Naive thymus-derived CD4-positive, alpha-beta T cell (primary cell): ENCODE measurements at regions not wholly inside any gene's neighbourhood (a gene's known extent, or its start where the extent isn't known, plus 50 kb on each side); places are given as distances from the start of the nearest gene placed in this dataset.

Experiments
- ATAC-seq: fragments of 150-1000 bp; cut with Tn5 transposase; 2 replicates; pipeline ENCODE4 v1.10.0; 2021; ENCODE audit warnings: mild to moderate bottlenecking, moderate library complexity
- CTCF ChIA-PET: fragments of 350-600 bp; sonication (Branson Sonifier 250); formaldehyde crosslinking; loops from one replicate; lab custom pipeline; 2021; ENCODE audit warnings: antibody characterized with exemption; lab: Charles Lee
- POLR2A ChIA-PET: fragments of 350-600 bp; sonication (Branson Sonifier 250); formaldehyde crosslinking; loops from one replicate; lab custom pipeline; 2021; ENCODE audit warnings: antibody characterized with exemption, inconsistent platforms; lab: Charles Lee
- DNase-seq, 9 donors: peaks; one replicate each; pipeline versions ENCODE4 v3.0.0 to v3.0.0-alpha.2; 2020 to 2022; ENCODE audit warnings: mixed read lengths in 1 of 9
- H3K27ac ChIP-seq: one replicate; pipeline ENCODE4 v1.7.0; 2013; ENCODE audit warnings: mild to moderate bottlenecking, low read depth, low read length, moderate library complexity
- H3K27me3 ChIP-seq, 2 donors: one replicate each; pipeline ENCODE4 v1.7.0; 2013; ENCODE audit warnings: low read length in 2 of 2, mild to moderate bottlenecking in 2 of 2, moderate library complexity in 2 of 2; ENCODE audit not compliant: control insufficient read depth in 2 of 2, insufficient read depth in 2 of 2
- H3K36me3 ChIP-seq, 3 experiments: 1 replicate in 2 of 3; 2 replicates in 1 of 3; pipeline ENCODE4 v1.7.0; 2013; ENCODE audit warnings: low read length in 3 of 3, mild to moderate bottlenecking in 3 of 3, moderate library complexity in 1 of 3; ENCODE audit not compliant: insufficient read depth in 3 of 3, control insufficient read depth in 2 of 3
- H3K4me1 ChIP-seq, 2 donors: one replicate each; pipeline ENCODE4 v1.7.0; 2013; ENCODE audit warnings: low read length in 2 of 2, mild to moderate bottlenecking in 2 of 2, moderate library complexity in 1 of 2; ENCODE audit not compliant: control insufficient read depth in 2 of 2, insufficient read depth in 2 of 2
- H3K4me3 ChIP-seq: 2 replicates; pipeline ENCODE4 v1.7.0; 2013; ENCODE audit warnings: mild to moderate bottlenecking, low read length
- H3K9me3 ChIP-seq, 3 experiments: 1 replicate in 2 of 3; 2 replicates in 1 of 3; pipeline ENCODE4 v1.7.0; 2013; ENCODE audit warnings: low read length in 3 of 3; ENCODE audit not compliant: control insufficient read depth in 2 of 3
- H3K27ac Mint-ChIP-seq, 9 donors: one replicate each; pipeline ENCODE4 v1.8.0; 2020 to 2022; ENCODE audit warnings: mixed read lengths in 9 of 9, mild to moderate bottlenecking in 8 of 9, moderate library complexity in 5 of 9, inconsistent platforms in 2 of 9
- H3K27me3 Mint-ChIP-seq, 5 donors: one replicate each; pipeline ENCODE4 v1.8.0; 2021 to 2022; ENCODE audit warnings: mixed read lengths in 5 of 5, mild to moderate bottlenecking in 1 of 5
- H3K36me3 Mint-ChIP-seq, 5 donors: one replicate each; pipeline ENCODE4 v1.8.0; 2020 to 2022; ENCODE audit warnings: mixed read lengths in 5 of 5, mild to moderate bottlenecking in 3 of 5, inconsistent platforms in 1 of 5
- H3K4me1 Mint-ChIP-seq, 7 donors: one replicate each; pipeline ENCODE4 v1.8.0; 2020 to 2022; ENCODE audit warnings: mixed read lengths in 7 of 7, mild to moderate bottlenecking in 3 of 7, inconsistent platforms in 1 of 7
- H3K4me3 Mint-ChIP-seq, 10 donors: one replicate each; pipeline ENCODE4 v1.8.0; 2020 to 2022; ENCODE audit warnings: mild to moderate bottlenecking in 10 of 10, mixed read lengths in 10 of 10, moderate library complexity in 6 of 10, inconsistent platforms in 2 of 10
- H3K9me3 Mint-ChIP-seq, 11 donors: one replicate each; pipeline ENCODE4 v1.8.0; 2020 to 2022; ENCODE audit warnings: mixed read lengths in 11 of 11, mild to moderate bottlenecking in 4 of 11, inconsistent platforms in 1 of 11, moderate library complexity in 1 of 11
- intact Hi-C, 2 donors: fragments of 100-400 bp; cut with micrococcal nuclease; formaldehyde crosslinking; loops; one replicate each; pipeline ENCODE4 v1.15.1; 2023

DNA sequence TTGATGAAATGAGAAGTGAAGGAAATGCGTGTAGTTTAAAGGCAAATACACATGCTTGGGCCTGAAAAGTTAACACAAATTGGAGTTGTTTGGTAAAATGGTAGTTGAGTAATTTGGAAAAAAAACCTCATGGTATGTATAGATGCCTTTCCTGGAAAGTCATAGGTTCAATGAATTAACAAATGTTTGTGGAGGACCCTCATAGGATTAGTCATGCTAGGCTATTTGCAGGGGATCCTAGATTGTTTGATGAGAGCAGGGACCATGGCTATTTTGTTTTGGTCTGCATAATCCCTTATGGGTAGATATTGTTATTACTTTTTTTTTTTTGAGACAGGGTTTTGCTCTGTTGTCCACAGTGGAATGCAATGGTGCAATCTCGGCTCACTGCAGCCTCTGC is 93.5 kb upstream of the NR3C1 start:
- no peak for DNase-seq
- no peak for ATAC-seq
- Histone ChIP-seq H3K9me3 (no peaks in the 10 kb centered on the region), H3K4me3 (no peak overlapping the region), H3K27me3 (no peaks in the 10 kb centered on the region), H3K27ac (no peak overlapping the region), H3K4me1 (no peaks in the 10 kb centered on the region), H3K36me3 (no peaks in the 10 kb centered on the region)
- intact Hi-C loops, result no loop called here
- Mint-ChIP-seq H3K36me3 (no peaks in the 10 kb centered on the region), H3K27ac (no peak overlapping the region), H3K4me1 (peaks cover 0 to 3% (median 0%) of the 10 kb centered on the region in 7 donors), H3K4me3 (no peak overlapping the region), H3K9me3 (peaks cover 0 to 2% (median 0%) of the 10 kb centered on the region in 11 donors), H3K27me3 (peaks cover 0 to 13% (median 6%) of the 10 kb centered on the region in 5 donors)
- POLR2A ChIA-PET, result no interaction called here
- CTCF ChIA-PET, result interaction anchor here (1.0 kb wide), 1 partner anchor 205 kb away, joined by 3 read pairs; no protein-coding TSS in a partner anchor

DNA sequence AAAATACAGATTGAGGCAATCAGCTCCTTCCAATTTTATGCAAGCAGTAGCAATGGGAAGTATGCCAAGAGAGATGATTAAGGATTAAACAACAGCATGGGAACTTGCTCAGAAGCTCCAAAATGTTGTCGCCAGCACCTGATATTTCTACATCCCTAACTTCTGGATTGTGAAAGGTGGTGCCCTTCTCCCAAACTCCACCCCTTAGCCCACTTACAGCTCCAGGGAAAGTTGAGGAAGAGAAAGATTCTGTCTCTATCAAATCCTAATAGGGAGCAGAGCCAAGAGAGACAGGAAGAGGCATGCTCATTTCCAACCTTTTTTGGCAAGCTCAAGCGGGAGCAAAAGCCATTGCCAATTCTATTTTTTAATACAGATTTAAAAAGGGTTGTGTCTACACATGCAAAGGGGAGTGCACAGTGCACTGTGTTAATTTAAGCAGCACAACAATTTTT is 92.4 kb upstream of the NR3C1 start:
- Histone ChIP-seq H3K4me3 (no peak overlapping the region), H3K4me1 (no peaks in the 10 kb centered on the region), H3K27me3 (no peaks in the 10 kb centered on the region), H3K36me3 (no peaks in the 10 kb centered on the region), H3K9me3 (no peaks in the 10 kb centered on the region), H3K27ac (no peak overlapping the region)
- DNase-seq, result no peak
- ATAC-seq, result no peak
- ChIA-PET CTCF (no interaction called here), POLR2A (no interaction called here)
- Mint-ChIP-seq H3K9me3 (peaks cover 0 to 3% (median 0%) of the 10 kb centered on the region in 11 donors), H3K4me1 (peaks cover 0 to 3% (median 0%) of the 10 kb centered on the region in 7 donors), H3K4me3 (no peak overlapping the region), H3K36me3 (peaks cover 0 to 3% (median 0%) of the 10 kb centered on the region in 5 donors), H3K27ac (no peak overlapping the region), H3K27me3 (peaks cover 0 to 13% (median 6%) of the 10 kb centered on the region in 5 donors)
- intact Hi-C loops, result no loop called here

DNA sequence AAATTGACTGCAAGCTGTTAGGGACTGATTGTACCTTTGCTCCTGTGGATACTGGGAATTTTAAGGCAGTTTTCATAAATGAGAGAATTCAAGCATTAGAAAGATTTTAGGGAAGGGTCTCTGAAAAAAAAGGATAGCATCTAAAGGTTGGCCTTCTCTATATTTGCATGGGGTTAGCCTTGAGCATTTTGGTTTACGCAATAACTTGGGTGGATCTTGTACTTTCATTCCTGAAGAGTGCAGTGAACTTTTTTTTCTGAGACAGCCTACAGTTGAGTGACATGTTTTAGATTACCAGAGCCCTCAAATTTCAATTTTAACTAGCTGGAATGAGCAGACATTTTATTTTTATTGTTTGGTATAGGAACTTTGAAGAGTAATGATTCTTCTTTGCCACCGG is 91.6 kb upstream of the NR3C1 start:
- DNase-seq, result no peak
- Mint-ChIP-seq H3K27ac (no peak overlapping the region), H3K36me3 (peaks cover 0 to 3% (median 0%) of the 10 kb centered on the region in 5 donors), H3K4me1 (peaks cover 0 to 3% (median 0%) of the 10 kb centered on the region in 7 donors), H3K27me3 (peaks cover 0 to 13% (median 6%) of the 10 kb centered on the region in 5 donors), H3K4me3 (no peak overlapping the region), H3K9me3 (peaks cover 0 to 8% (median 0%) of the 10 kb centered on the region in 11 donors)
- Histone ChIP-seq H3K4me3 (no peak overlapping the region), H3K9me3 (no peaks in the 10 kb centered on the region), H3K36me3 (no peaks in the 10 kb centered on the region), H3K27me3 (no peaks in the 10 kb centered on the region), H3K4me1 (no peaks in the 10 kb centered on the region), H3K27ac (no peak overlapping the region)
- CTCF ChIA-PET, result no interaction called here
- intact Hi-C loops, result no loop called here
- ATAC-seq, result no peak
- POLR2A ChIA-PET, result no interaction called here

DNA sequence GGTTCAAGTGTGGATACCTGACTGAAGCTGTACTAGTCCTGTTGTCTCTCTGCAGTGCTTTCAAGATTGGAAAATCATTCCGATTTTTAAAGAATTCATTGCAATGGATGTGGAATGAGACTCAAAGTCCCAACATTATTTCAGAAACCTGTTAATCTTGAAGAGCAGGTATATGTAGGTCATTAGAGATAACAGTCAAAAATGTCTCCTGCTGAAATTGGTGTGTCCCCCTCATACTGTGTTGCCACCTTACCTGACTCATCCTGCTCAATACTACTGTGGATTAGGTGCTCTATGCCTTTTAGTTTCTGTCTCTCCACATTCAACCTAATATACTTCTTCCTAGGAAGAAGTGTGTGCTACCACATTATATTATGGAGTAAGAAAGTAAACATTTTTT is 91.1 kb upstream of the NR3C1 start:
- peaks cover 0 to 3% (median 0%) of the 10 kb centered on the region in 5 donors for H3K36me3 Mint-ChIP-seq
- Histone ChIP-seq H3K36me3 (no peaks in the 10 kb centered on the region), H3K27me3 (no peaks in the 10 kb centered on the region), H3K27ac (no peak overlapping the region), H3K4me3 (no peak overlapping the region), H3K4me1 (no peaks in the 10 kb centered on the region), H3K9me3 (no peaks in the 10 kb centered on the region)
- ChIA-PET POLR2A (no interaction called here), CTCF (no interaction called here)
- H3K27me3 Mint-ChIP-seq, result peaks cover 0 to 13% (median 6%) of the 10 kb centered on the region in 5 donors
- intact Hi-C loops, result no loop called here
- no peak for DNase-seq
- H3K4me1 Mint-ChIP-seq, result peaks cover 0 to 3% (median 0%) of the 10 kb centered on the region in 7 donors
- ATAC-seq, result no peak
- peaks cover 0 to 8% (median 0%) of the 10 kb centered on the region in 11 donors for H3K9me3 Mint-ChIP-seq
- H3K27ac Mint-ChIP-seq, result no peak overlapping the region
- H3K4me3 Mint-ChIP-seq, result no peak overlapping the region

DNA sequence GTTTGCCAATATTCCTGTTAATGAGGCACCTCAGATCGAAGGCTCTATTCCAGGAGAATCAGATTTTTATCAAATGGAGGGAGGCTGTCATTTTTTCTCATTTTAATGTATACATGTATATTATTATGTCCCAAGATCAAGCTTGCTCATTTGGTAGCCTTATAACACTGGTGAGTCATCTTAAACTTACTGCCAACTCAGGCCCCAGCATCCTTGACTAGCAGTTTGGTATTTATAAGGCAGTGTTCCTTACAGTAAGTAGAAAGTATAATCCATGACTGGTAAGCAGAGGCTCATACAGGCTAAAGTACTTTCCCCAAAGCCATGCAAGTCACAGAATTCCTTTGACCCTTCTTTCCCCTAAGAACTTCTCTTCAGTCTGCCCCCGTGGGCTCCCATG is 90.7 kb upstream of the NR3C1 start:
- H3K9me3 Mint-ChIP-seq, result peaks cover 0 to 8% (median 0%) of the 10 kb centered on the region in 11 donors
- H3K27me3 Mint-ChIP-seq, result peaks cover 0 to 12% (median 5%) of the 10 kb centered on the region in 5 donors
- intact Hi-C loops, result no loop called here
- no peaks in the 10 kb centered on the region for H3K36me3 ChIP-seq
- POLR2A ChIA-PET, result no interaction called here
- peaks cover 0 to 3% (median 0%) of the 10 kb centered on the region in 5 donors for H3K36me3 Mint-ChIP-seq
- H3K4me1 Mint-ChIP-seq, result peaks cover 0 to 3% (median 0%) of the 10 kb centered on the region in 7 donors
- no peaks in the 10 kb centered on the region for H3K4me1 ChIP-seq
- no peak for ATAC-seq
- H3K27me3 ChIP-seq, result no peaks in the 10 kb centered on the region
- CTCF ChIA-PET, result no interaction called here
- no peak overlapping the region for H3K4me3 Mint-ChIP-seq
- H3K9me3 ChIP-seq, result no peaks in the 10 kb centered on the region
- no peak overlapping the region for H3K27ac ChIP-seq
- H3K4me3 ChIP-seq, result no peak overlapping the region
- no peak overlapping the region for H3K27ac Mint-ChIP-seq
- no peak for DNase-seq

DNA sequence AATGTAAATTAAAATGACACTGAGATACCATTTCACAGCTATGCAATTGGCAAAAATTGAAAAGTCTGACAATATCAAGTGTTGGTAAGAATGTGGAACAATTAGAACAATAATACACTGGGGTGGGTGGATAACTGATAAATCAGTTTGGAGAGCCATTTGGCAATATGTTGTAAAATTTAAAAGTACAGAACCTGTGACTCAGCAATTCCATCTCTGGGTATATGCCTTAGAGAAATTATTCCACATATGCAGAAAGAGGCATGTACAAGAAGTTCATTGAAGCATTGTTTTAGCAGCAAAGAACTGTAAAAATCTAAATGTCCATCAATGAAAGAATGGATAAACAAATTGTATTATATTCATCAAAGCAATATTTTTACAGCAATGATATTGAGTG is 89.3 kb upstream of the NR3C1 start:
- no peaks in the 10 kb centered on the region for H3K36me3 ChIP-seq
- Mint-ChIP-seq H3K4me3 (no peak overlapping the region), H3K27ac (no peak overlapping the region), H3K36me3 (peaks cover 0 to 3% (median 0%) of the 10 kb centered on the region in 5 donors), H3K9me3 (peaks cover 0 to 8% (median 0%) of the 10 kb centered on the region in 11 donors), H3K27me3 (peaks cover 0 to 8% (median 0%) of the 10 kb centered on the region in 5 donors), H3K4me1 (peaks cover 0 to 1% (median 0%) of the 10 kb centered on the region in 7 donors)
- no peaks in the 10 kb centered on the region for H3K9me3 ChIP-seq
- no peak for DNase-seq
- H3K4me3 ChIP-seq, result no peak overlapping the region
- no peak for ATAC-seq
- no peak overlapping the region for H3K27ac ChIP-seq
- CTCF ChIA-PET, result no interaction called here
- POLR2A ChIA-PET, result no interaction called here
- no peaks in the 10 kb centered on the region for H3K27me3 ChIP-seq
- intact Hi-C loops, result no loop called here
- H3K4me1 ChIP-seq, result no peaks in the 10 kb centered on the region

DNA sequence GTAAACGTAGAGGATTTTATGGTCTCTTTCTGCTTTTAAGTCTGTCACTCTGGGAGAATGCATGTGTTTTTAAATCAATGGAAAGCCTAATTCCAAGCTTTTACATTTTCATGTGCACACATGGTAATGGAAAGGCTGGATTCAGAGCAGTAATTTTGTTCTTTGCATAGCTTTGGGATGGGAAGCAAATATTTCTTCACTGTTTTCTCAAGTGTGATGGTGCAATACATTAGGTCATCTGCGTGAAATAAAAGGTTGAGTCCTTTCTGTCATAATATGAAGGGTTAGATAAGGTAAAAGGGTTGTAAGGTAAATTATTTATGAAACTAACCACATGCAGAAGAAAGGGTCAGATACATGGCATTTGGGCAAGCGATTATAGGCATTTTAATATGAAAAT is 88.2 kb upstream of the NR3C1 start:
- POLR2A ChIA-PET, result no interaction called here

More for the DNA sequence above, 88.2 kb upstream of the NR3C1 start:
- no peak overlapping the region for H3K27ac ChIP-seq
- DNase-seq, result no peak
- Mint-ChIP-seq H3K4me1 (peaks cover 0 to 1% (median 0%) of the 10 kb centered on the region in 7 donors), H3K27me3 (peaks cover 0 to 4% (median 0%) of the 10 kb centered on the region in 5 donors), H3K4me3 (no peak overlapping the region), H3K9me3 (peaks cover 0 to 8% (median 0%) of the 10 kb centered on the region in 11 donors), H3K27ac (no peak overlapping the region), H3K36me3 (peaks cover 0 to 3% (median 0%) of the 10 kb centered on the region in 5 donors)
- H3K9me3 ChIP-seq, result no peaks in the 10 kb centered on the region
- ATAC-seq, result no peak
- CTCF ChIA-PET, result no interaction called here
- intact Hi-C loops, result no loop called here
- H3K36me3 ChIP-seq, result no peaks in the 10 kb centered on the region
- no peaks in the 10 kb centered on the region for H3K27me3 ChIP-seq
- no peaks in the 10 kb centered on the region for H3K4me1 ChIP-seq
- no peak overlapping the region for H3K4me3 ChIP-seq
